Activated CD8-positive, alpha-beta memory T cell treated with anti-CD3 and anti-CD28 coated beads, Interleukin-2, amount 50 U/mL, for 1 hour (primary cell): ENCODE measurements at regions not wholly inside any gene's neighbourhood (a gene's known extent, or its start where the extent isn't known, plus 50 kb on each side); places are given as distances from the start of the nearest gene placed in this dataset.

Experiments used
- DNase-seq: peaks from one replicate; pipeline ENCODE4 v3.0.0-alpha.2; 2020; ENCODE audit errors: extremely low read depth

GRCh38 chr3:40593351-40593750 lies 68.6 kb downstream of the ZNF621 start:
- DNase-seq = no peak

GRCh38 chr3:40597441-40597840 lies 72.7 kb downstream of the ZNF621 start:
- no peak for DNase-seq

GRCh38 chr3:40598338-40598737 lies 73.6 kb downstream of the ZNF621 start:
- no peak for DNase-seq

- no peak for DNase-seq
Observed at GRCh38 chr3:40598962-40599361, 74.2 kb downstream of the ZNF621 start.

GRCh38 chr3:40602778-40603385 lies 78.1 kb downstream of the ZNF621 start:
- DNase-seq = no peak

GRCh38 chr3:40605960-40606359 lies 81.2 kb downstream of the ZNF621 start:
- no peak for DNase-seq

GRCh38 chr3:40608091-40608490 lies 83.3 kb downstream of the ZNF621 start:
- DNase-seq = no peak

- DNase-seq = no peak
Observed at GRCh38 chr3:40613306-40613705, 88.5 kb downstream of the ZNF621 start.

- DNase-seq = no peak
Observed at GRCh38 chr3:40615110-40615915, 90.6 kb downstream of the ZNF621 start.

- DNase-seq = no peak
Observed at GRCh38 chr3:40615918-40616819, 91.4 kb downstream of the ZNF621 start.

GRCh38 chr3:40617084-40617483 lies 92.3 kb downstream of the ZNF621 start:
- DNase-seq = no peak

- no peak for DNase-seq
Observed at GRCh38 chr3:40618158-40618557, 93.4 kb downstream of the ZNF621 start.

GRCh38 chr3:40620151-40620550 lies 95.4 kb downstream of the ZNF621 start:
- DNase-seq = no peak

- DNase-seq = no peak
Observed at GRCh38 chr3:40621252-40621651, 96.5 kb downstream of the ZNF621 start.

GRCh38 chr3:40623567-40623966 lies 98.8 kb downstream of the ZNF621 start:
- DNase-seq = no peak

- DNase-seq = no peak
Observed at GRCh38 chr3:40624189-40624769, 99.5 kb downstream of the ZNF621 start.

- no peak for DNase-seq
Observed at GRCh38 chr3:40627095-40627494, 102.3 kb downstream of the ZNF621 start.

- no peak for DNase-seq
Observed at GRCh38 chr3:40628984-40629383, 104.2 kb downstream of the ZNF621 start.

- no peak for DNase-seq
Observed at GRCh38 chr3:40631341-40631995, 106.7 kb downstream of the ZNF621 start.

- DNase-seq = no peak
Observed at GRCh38 chr3:40637906-40638305, 113.1 kb downstream of the ZNF621 start.

GRCh38 chr3:40639006-40639405 lies 114.2 kb downstream of the ZNF621 start:
- no peak for DNase-seq

- no peak for DNase-seq
Observed at GRCh38 chr3:40642812-40643211, 118.1 kb downstream of the ZNF621 start.
